HG02588 (cell line): ENCODE measurements at regions not wholly inside any gene's neighbourhood (a gene's known extent, or its start where the extent isn't known, plus 50 kb on each side); places are given as distances from the start of the nearest gene placed in this dataset.
A peak's percentile ranks its signal among the peaks of the same experiment; 100 is the strongest.
"Not testable (repeated sequence)": the region's sequence is repeated elsewhere in the genome, so short reads cannot be mapped to it uniquely, and the experiment has no call there.

ENCODE experiments used
- ATAC-seq: cut with Tn5 transposase; IDR thresholded peaks from one replicate; pipeline ENCODE4 v1.9.1; 2021; ENCODE audit warnings: mild to moderate bottlenecking, moderate library complexity; ENCODE audit not compliant: unreplicated experiment

GRCh38 chr4:151559595-151559994 lies 150.6 kb downstream of the FHIP1A start:
- no peak for ATAC-seq

DNA sequence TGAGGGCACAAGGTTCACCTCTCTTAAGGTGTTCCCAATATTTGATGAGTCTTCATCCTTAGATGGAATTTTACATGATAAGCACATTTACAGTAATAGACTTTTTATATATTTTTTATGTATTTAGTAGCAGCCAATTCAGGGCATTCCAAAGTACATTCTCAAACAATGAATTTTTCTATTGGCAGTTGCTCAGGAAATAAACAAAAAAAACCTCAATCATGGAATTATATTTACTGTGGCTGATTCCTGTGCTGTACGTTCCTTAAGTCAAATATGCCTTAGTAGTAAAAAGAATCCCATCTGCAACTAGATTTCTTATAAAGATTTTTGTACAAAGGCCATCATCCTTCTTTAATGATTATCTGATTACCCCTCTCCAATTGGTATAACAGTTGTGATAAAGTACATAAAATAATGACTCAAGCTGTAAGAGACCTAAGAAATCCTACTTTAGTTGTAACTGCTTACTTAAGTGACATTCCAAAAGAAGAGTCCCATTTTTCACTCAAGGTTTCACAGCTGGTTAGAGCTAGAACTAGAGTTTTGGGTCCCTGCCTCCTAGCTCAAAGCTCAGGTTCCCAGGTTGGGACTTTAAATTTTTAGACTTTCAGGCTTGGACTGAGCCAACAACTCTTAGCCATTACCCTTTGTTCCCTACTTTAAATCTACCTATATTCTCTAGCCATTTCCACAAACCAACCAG lies 152.7 kb downstream of the FHIP1A start:
- ATAC-seq, result no peak

DNA sequence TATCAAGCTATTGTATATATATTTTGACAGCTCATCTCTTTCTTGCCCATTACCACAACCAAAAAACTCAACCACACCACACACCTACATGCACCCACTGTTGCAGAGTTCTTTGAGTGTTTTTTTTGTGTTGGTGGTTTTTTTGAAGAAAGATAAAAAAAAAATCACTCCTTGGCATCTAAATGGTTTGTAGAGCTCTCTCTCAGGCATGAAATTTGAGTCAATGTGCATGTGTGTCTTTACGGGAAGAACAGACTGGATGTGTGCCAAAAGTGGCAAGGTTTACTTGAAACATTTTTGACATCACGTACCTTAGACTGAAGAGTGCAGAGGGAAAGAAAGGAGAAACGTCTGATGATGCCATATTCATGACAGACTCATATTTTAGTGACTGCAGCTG lies 154.2 kb downstream of the FHIP1A start:
- ATAC-seq, result no peak

DNA sequence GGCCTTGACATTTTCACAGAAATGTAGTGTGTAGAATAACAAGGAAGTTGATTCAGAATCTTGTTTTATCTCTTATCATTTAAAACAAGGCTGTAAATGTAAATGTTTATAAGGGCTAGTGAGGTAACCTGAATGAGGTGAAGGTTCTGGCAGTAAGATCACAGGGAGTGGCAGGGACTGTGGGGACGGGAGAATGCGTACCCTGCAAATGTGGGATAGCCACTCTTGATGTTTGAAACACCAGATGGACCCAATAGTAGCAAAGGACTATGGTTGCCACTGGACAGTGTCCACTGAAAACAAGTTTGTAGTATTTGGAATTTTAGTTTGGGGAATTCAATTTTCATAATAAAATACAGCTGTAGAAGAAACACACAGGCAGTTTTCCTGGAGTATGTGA lies 155.3 kb downstream of the FHIP1A start:
- ATAC-seq, result no peak

GRCh38 chr4:151565583-151565982 lies 156.6 kb downstream of the FHIP1A start:
- no peak for ATAC-seq

GRCh38 chr4:151566053-151566452 lies 157.1 kb downstream of the FHIP1A start:
- ATAC-seq, result no peak

- ATAC-seq, result peak; percentile 77
These were observed 158.1 kb downstream of the FHIP1A start for GRCh38 chr4:151567056-151567455.

DNA sequence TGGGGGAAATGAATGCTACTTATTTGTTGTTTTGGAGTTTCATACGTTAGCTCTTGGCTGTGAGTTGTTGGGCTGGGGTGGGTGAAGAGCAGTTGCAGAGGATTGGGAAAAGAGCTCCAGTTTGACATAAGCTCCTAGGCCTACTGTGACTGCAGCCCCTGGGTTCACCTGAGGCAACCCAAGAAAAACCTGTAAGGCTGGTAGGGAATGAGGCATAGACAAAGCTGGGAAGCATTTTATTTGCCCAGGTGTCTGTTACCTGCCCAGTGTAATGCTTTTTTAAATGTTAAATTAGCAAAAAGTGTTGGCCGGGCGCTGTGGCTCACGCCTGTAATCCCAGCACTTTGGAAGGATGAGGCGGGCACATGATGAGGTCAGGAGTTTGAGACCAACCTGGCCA lies 160.0 kb downstream of the FHIP1A start:
- no peak for ATAC-seq

DNA sequence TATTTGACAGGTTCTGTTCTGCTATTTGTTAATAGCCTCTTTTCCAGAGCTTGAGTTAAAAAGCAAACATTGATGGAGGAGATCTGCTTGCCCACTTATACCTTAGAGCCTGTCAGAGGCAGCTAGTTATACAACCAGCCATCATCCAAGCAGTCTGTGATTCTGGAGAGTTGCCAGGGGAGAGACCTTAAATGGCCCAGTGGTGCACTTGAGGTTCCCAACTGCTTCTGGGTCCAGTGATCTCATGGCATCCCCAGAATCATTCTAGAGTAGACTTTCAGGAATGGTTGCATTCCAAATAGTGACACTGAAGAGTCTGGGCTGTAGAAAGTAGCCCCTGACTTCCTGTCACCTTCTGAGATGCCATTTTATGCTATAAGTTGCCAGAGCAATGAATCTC lies 160.7 kb downstream of the FHIP1A start:
- ATAC-seq, result no peak

GRCh38 chr4:151573474-151573873 lies 164.5 kb downstream of the FHIP1A start:
- no peak for ATAC-seq

DNA sequence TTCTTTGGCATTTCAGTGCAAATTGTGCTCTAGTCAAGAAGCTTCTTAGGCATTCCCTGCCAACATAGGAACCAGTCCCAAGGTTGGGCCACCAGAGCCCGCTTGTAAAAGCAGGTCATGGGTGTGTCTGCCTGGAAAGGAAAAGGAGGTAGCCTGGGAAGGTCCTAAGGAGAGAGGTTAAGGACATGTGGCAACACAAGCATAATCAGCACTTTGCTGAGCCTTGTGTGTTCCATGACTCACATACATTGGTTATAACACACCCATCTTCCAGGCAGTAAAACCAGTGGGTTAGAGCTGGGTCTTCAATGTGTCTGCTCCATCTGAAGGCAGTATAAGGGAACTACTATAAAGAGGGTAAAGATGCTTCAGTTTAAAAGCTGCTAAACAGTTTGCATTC lies 165.0 kb downstream of the FHIP1A start:
- no peak for ATAC-seq

- ATAC-seq, result no peak
These were observed 166.0 kb downstream of the FHIP1A start for GRCh38 chr4:151574968-151575367.

DNA sequence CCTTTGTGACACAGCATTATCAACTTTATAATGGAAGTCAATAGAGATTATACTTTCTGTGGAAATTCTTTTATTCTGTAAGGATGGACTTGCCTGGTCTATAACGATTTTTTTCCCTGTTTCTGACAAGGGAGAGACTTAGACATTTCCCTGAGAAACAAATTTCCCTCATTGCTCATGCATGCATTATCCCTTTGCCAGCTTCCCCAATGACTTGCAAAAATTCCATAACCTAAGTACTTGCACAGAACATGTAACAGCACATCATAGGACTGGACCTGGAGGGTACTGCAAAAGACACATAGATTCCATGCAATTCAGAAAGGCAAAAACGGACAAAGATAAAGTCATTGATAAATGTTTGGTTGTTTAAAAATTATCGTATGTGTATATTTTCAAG lies 166.7 kb downstream of the FHIP1A start:
- no peak for ATAC-seq

DNA sequence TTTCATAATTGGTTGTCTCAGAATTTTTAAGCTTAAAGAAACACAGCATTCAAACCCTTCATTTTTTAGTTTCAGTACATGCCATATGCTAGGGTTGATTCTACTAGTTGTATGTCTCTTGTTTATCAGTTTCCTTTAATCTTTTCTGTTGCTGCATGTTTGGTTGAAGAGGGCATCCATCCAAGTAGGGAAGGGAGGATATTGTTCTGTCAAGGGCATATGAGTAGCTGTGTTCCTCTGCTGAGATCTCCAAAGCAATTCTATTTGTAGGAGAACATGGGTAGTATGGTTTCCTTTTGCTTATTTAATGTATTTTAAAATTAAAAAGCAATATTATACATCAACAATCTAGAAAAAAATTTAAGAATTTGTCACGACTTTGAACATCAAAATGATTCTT lies 167.7 kb downstream of the FHIP1A start:
- no peak for ATAC-seq

DNA sequence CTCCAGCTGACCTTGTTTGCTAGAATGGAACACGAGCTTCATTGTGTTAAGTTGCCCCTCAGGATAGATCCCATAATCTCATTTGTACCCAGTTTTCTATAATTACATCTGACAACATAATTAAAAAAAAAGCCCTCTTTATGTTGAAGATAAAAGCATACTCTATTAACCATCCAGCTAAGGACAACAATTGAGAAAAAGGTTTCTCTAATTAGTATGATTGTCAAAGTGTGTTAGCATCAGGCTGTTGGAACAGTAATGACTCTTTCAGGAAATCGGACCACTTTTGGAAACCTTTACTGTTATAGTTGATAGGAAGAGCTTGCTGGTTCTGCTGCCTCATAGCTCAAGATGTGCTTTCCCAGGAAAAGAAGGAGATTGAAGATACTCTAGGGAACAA lies 172.6 kb downstream of the FHIP1A start:
- no peak for ATAC-seq

- no peak for ATAC-seq
These were observed 173.1 kb downstream of the FHIP1A start for GRCh38 chr4:151582098-151582497.

DNA sequence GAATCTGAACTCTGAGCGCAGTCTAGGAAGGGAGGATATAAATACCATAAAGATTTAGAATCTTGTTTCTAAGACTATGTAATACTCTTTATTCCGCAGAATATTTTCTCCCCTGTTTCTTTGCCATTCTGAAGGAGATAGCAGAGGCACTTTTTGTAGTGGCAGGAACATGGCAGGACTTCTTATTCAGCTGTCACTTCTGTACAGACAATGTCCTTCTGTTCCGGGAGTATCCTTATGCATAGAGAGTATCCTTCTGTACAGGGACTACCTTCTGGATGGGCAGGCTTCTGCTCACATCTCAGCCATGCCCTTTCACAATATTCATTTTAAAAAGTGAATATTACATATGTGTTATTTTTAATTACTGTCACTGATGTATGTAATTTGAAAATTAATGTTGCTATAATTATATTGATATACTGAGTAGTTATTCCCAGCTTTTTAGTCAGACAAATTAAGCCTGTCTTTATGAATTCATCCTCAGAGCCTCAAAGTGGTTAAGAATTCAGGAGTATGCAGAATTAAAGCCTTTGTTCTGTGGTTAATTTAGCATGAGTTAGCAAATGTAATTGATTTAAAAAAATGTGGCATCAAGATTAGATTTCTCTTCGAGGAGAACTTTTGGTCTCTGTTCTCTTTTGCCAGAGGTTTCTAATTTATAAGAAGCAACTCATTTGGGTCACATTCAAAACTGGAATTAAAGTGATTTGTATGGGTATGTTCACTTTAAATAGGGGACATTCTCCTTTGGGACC lies 174.4 kb downstream of the FHIP1A start:
- no peak for ATAC-seq

- no peak for ATAC-seq
These were observed 175.1 kb downstream of the FHIP1A start for GRCh38 chr4:151584101-151584500.

GRCh38 chr4:151595629-151596028 lies 165.2 kb downstream of the GATB start:
- ATAC-seq, result not testable (repeated sequence)

DNA sequence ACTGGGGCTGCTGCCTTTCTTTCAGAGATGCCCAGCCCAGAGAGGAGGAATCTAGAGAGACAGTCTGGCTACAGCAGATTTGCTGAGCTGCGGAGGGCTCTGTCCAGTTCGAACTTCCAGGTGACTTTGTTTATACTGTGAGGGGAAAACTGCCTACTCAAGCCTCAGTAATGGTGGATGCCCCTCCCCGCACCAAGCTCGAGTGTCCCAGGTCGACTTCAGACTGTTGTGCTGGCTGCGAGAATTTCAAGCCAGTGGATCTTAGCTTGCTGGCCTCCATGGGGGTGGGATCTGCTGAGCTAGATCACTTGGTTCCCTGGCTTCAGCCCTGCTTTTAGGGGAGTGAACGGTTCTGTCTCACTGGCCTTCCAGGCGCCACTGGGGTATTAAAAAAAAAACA lies 163.1 kb downstream of the GATB start:
- ATAC-seq, result not testable (repeated sequence)

- no peak for ATAC-seq
These were observed 160.9 kb downstream of the GATB start for GRCh38 chr4:151599863-151600262.

- no peak for ATAC-seq
These were observed 160.4 kb downstream of the GATB start for GRCh38 chr4:151600432-151600831.

DNA sequence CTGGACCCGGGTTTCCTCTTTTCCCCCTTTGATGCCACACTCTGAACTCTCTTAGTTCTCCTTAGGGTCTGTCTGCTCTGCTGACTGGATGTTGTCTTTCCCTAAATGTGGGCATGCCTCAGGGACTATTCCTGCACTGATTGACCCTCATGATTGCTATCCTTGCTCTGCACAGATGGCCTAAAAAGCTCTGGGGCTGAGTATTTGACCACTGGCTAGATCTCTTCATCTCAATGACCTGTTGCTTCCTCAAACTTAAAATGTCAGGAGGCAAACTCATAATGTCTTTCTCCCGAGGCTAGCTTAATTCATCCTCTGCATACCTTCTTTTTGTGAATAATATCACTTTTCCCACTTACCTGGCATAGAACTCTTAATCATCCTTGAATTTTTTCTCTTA lies 157.4 kb downstream of the GATB start:
- ATAC-seq, result no peak
